GM19035 (cell line): ENCODE measurements at regions not wholly inside any gene's neighbourhood (a gene's known extent, or its start where the extent isn't known, plus 50 kb on each side); places are given as distances from the start of the nearest gene placed in this dataset.
"Not testable (repeated sequence)": the region's sequence is repeated elsewhere in the genome, so short reads cannot be mapped to it uniquely, and the experiment has no call there.

Experiments
- ATAC-seq: cut with Tn5 transposase; IDR thresholded peaks from one replicate; pipeline ENCODE4 v1.9.1; 2021; ENCODE audit not compliant: unreplicated experiment

- no peak for ATAC-seq
Measured at GRCh38 chr6:165010556-165011535, 298.6 kb downstream of the C6orf118 start.

GRCh38 chr6:165008971-165009370 is 300.4 kb downstream of the C6orf118 start:
- no peak for ATAC-seq

DNA sequence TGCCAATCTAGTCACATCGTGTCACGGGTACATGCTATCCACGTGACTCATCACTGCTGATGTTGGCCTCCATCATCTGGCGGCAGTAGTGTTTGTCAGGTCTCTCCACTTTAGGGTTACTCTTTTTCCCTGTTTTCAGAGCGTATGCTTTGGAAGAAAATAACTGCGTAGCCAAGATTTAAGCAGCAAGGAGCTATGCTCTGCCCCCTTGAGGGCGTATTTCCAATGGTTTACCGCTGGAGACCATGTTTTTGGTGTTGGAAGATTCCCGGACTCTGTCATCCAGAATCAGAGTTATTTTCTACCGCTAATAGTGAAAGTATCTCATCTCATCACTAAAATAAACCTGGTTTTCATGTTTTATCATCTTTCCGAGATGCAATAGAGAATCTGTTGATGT is 306.5 kb downstream of the C6orf118 start:
- ATAC-seq = no peak

DNA sequence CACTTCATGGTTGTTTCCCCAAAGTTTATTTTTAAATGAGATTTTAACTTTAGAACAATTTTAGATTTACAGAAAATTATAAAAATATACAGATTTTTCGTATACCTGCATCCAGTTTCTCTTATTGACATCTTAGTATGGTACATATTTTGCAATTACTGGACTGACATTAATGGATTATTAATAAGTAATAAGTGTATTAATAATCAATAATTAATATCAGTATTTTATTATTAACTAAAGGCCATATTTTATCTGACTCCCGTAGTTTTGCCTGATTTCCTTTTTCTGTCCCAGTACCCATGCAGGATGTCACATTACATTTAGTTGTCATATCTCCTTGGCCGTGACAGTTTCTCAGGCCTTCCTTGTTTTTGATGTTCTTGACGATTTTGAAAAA is 307.0 kb downstream of the C6orf118 start:
- no peak for ATAC-seq

GRCh38 chr6:165001502-165002157 is 307.8 kb downstream of the C6orf118 start:
- no peak for ATAC-seq

GRCh38 chr6:164998297-164998696 is 311.1 kb downstream of the C6orf118 start:
- no peak for ATAC-seq

DNA sequence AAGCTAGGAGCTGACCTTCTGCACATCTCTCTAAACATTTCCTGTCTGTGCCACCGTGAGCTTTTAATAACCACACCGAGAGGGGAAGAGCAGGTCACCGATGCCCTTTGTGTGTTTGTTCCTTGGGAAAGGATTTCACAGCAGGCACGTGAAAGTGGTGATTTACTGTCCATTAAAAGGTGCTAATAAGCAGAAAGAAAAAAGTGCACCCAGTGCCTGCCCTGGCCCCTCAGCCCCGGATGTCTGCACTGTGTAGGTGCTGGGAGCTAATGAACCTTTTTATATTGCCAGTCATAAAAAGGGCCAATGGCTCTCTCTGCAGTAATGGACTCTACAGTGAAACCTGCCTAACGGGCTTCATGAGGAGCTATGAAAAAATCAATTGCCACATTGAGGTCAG is 312.6 kb downstream of the C6orf118 start:
- no peak for ATAC-seq

- no peak for ATAC-seq
Measured at GRCh38 chr6:164991573-164991972, 317.8 kb downstream of the C6orf118 start.

- no peak for ATAC-seq
Measured at GRCh38 chr6:164990901-164991300, 318.5 kb downstream of the C6orf118 start.

DNA sequence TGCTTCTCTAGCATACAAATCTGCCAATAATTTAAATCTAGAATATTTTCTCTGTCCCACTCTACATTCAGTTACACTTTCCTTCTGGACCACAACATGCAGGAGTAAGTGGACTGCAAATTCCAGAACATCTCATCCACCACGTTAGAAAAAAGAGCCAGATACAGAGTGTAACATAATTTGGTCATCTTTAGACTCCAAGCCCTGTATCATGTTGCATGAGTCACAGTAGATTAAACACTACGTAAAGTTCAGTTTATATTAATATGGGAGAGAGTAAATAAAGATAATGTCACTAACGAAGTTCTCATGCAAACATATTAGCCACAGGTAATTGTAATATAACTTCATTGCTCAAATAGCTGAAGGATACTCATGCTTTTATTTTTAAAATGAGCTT is 327.0 kb downstream of the C6orf118 start:
- no peak for ATAC-seq

DNA sequence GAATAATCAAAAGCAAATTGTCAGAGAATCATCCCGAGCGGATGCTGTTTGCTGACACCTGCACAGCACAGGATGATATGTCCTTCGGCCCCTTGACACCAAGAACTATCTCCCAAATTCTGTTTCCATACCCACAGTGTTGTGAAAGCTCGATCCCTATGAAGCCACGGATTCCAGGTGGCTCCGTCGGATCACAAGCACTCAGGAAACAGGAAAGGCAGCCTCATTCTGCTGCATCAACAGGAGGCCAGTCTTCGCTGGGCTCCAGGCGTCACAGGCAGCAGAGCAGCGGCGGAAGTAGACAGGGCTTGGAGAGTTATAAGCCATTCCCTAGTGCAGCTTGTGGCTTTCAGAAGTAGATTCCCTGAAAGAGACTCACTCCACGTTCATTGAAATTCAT is 342.3 kb downstream of the C6orf118 start:
- no peak for ATAC-seq

GRCh38 chr6:164962805-164963204 is 346.6 kb downstream of the C6orf118 start:
- no peak for ATAC-seq

- ATAC-seq = no peak
Measured at GRCh38 chr6:164947164-164947563, 362.2 kb downstream of the C6orf118 start.

DNA sequence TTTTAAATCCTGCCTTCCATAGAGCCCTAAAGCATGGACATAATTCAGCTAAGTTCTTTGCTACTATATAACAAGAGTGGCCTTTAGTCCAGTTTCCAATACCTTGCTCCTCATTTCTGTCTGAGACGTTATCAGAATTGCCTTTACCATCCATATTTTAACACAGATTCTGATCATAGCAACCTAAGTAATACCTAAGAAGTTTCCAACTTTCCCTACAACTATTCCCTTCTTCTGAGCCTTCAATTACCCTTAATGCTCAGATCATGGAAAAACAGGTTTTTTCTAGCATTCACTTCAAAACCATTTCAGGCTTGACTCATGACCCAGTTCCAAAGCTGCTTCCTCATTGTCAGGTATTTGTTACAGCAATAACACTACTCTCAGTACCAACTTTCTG is 367.1 kb downstream of the C6orf118 start:
- no peak for ATAC-seq

- not testable (repeated sequence) for ATAC-seq
Measured at GRCh38 chr6:164933238-164933794, 376.1 kb downstream of the C6orf118 start.

DNA sequence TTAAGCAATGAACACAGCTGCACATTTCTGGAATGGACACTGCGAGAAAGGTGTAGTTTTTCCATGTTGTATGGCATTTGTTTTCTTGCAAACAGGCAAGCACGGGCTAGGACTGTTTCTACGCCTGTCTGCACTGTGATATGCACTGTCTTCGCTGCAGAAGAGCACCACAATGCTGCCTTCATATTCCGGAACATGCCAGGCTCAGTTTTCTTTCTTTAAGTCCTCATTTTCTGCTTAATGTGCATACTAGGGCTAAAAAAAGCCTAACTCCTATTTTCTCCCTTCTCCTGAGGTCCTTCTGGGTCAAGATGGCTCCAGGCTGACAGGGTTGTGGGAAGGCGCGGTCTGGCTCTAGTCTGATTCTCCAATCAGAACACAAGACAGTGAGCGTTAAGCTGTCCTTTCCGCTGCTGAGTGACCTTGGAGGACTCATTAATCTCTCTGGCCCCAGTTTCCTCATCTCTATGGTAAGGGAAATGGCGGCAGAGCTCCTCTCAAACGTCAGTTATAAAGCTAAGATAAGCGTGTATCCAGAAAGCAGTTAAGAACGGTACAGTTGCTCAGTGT is 379.9 kb downstream of the C6orf118 start:
- ATAC-seq = no peak

- no peak for ATAC-seq
Measured at GRCh38 chr6:164928728-164929407, 380.5 kb downstream of the C6orf118 start.

DNA sequence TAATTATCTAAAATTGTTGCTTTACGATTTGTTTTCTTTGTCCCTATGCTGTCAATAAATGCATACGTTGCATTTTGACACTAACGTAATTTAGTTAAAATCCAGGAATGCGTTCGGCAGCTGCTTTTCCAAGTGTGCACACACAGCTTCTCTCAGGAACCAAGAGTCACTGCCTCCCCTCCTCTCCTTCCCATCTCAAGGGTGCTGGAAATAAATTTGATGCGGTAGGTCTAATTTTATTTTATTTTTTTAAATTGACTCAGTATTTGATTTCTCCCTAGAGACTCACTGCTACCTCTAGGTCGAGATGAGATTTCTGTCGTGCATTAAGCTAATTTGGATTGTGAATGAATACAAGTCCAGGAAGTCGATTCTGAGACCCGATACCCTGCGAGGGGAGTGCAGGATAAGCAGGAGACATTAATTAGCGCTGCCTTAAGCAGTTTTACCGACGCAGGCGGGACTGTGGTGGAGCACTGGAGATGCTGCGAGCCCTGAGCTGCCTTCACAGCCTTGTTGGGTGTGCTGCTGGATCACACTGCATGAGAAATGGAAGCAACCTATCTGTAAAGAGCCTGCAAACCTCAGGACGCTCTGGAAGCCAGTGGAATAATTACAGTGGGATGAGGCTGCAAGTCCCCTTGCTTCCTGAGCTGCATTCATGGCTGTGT is 381.2 kb downstream of the C6orf118 start:
- no peak for ATAC-seq

DNA sequence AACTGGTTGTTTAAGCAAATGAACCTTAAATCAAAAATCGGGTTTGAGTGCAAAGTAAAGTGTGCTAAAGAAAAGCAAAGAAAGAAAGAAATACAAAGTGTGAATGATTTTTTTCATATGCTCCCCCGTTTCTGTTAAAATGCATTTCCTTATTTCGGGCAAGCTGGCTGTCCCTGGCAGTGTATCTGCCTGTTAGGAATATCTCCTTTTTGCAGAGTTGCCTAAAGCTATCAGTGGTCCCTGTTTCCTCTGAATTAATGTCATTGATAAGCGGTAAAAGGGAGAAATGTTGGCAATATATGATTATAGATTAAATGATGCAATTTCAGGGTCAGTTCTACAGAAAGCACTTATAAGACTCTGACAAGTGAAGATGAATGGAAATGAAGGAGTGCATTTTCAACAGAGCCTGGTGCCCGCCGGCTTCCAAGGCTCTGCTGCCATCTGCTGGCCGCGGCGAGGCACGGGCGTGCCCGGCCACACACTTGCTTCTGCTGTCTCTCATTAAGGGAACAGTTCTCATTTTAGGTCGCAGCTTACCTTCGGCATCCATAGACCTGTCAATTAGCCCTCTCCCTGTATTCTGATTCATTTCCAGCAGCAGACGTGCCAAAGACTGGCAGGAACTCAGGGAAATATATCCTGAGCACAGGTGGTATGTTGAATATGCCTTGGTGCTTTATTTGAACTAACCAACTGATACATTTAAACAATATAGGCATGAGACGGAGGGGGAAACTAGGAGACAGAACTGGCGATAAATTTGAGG is 381.9 kb downstream of the C6orf118 start:
- peak; percentile 87 for ATAC-seq

- ATAC-seq = no peak
Measured at GRCh38 chr6:164926686-164927085, 382.7 kb downstream of the C6orf118 start.
